ENCODE measurements at regions not wholly inside any gene's neighbourhood (a gene's known extent, or its start where the extent isn't known, plus 50 kb on each side); places are given as distances from the start of the nearest gene placed in this dataset.

DNA sequence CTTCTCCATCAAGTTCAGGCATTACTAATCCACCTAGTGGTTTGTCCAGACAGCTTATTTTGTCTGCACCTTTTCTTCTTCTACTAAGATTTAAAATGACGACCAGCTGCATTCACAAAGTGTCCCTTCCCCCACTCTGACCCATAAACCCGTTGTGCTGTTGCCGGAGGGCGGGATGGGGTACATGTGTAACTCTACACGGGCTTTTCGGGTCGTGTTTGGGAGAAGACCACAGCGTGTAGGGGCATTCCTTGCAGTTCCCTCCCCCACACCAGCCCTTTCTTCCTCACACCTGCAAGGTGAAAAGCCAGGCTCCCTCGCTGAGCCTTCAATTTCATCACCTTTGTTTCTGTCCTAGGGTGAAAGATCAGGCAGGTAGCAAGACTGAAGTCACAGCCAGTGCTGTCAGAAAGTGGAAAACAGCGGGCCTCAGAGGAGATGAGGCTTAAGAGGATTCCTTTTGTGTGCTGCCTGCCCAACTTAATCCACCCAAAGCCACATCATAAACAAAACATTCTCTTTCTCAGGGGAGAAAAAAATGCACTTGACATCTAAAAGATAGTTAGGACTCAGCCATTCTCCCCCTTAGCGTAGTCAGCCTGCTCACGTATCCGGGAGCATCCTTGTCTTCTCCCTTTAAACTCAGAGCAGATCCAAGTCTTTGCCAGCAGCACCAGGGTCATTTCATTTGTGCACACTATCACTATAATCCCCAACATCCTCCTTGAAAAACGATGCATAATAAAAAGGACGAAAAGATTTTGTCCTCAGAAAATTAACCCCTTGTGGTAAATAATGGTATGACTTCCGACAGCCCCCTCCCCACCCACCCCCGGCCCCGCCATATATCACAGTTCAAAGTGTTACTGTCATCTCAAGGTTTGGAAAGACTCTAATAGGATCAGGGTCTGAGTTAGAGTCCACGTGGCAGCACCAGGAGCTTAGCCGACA, 599.0 kb downstream of the RAB28 start:
- POLR2A ChIA-PET = no interaction called here
- Histone ChIP-seq H3K9me1 (ENCODE audit: control insufficient read depth, insufficient read depth, low read length) (no peaks in the 10 kb centered on the region), H2AFZ (ENCODE audit: low read depth, low read length) (no peak overlapping the region), H3K9me3 (replicated peaks; ENCODE audit: control insufficient read depth, insufficient read depth, low read depth, low read length) (no peaks in the 10 kb centered on the region), H3K79me2 (ENCODE audit: control insufficient read depth, insufficient read depth, low read length) (no peaks in the 10 kb centered on the region), H3K36me3 (ENCODE audit: control insufficient read depth, insufficient read depth, low read length) (no peaks in the 10 kb centered on the region), H3K27ac (ENCODE audit: extremely low read depth, low read depth, low read length) (no peak overlapping the region), H3K27me3 (ENCODE audit: control insufficient read depth in 2 of 2, insufficient read depth in 2 of 2, low read length in 2 of 2) (no peaks in the 10 kb centered on the region), H3K4me2 (ENCODE audit: insufficient read depth, low read length) (no peak overlapping the region), H4K20me1 (replicated peaks; ENCODE audit: control insufficient read depth, insufficient read depth, low read length) (no peaks in the 10 kb centered on the region), H3K4me3 (no peak overlapping the region), H3K9ac (ENCODE audit: insufficient read depth in 1 of 2, low read depth in 2 of 2, low read length in 2 of 2) (no peak overlapping the region), H3K4me1 (replicated peaks in 1 of 2; ENCODE audit: control insufficient read depth in 2 of 2, insufficient read depth in 2 of 2, low read length in 2 of 2) (no peaks in the 10 kb centered on the region)
- in situ Hi-C loops (cut with MboI) (no loop called here), intact Hi-C loops (cut with micrococcal nuclease) (no loop called here)
- ATAC-seq (no peak), FAIRE-seq (no peak), DNase-seq (ENCODE audit: extremely low read depth in 1 of 4, low spot score in 3 of 4) (no peak)
- WGBS (ENCODE audit: insufficient coverage, low coverage, missing lambda C conversion rate) = 2% methylated on average over 19 of the region's 20 CpGs
- no peak for TF ChIP-seq ZNF121 (CRISPR knock-in tag; conservative IDR thresholded peaks at IDR 0.05)
- TF ChIP-seq ZZZ3 (IDR thresholded peaks at IDR 0.05) = no peak
- no peak for TF ChIP-seq SREBF2 (CRISPR knock-in tag; IDR thresholded peaks at IDR 0.05)
- no peak for TF ChIP-seq MED1 (CRISPR knock-in tag; IDR thresholded peaks at IDR 0.05; ENCODE audit: borderline replicate concordance)
- no peak for TF ChIP-seq SMARCB1 (IDR thresholded peaks at IDR 0.05; ENCODE audit: insufficient read length, low read depth)
- TF ChIP-seq MAZ (CRISPR knock-in tag; conservative IDR thresholded peaks at IDR 0.05 in 1 of 2, IDR thresholded peaks at IDR 0.05 in 1 of 2) = no peak
- CTCF ChIA-PET (ENCODE audit: low intra/inter-chr PET ratio) = no interaction called here
- no TSS peak for BruUV-seq (replicated peaks)

Data from K562 (cell line).